ENCODE measurements at regions not wholly inside any gene's neighbourhood (a gene's known extent, or its start where the extent isn't known, plus 50 kb on each side); places are given as distances from the start of the nearest gene placed in this dataset.
"Not testable (repeated sequence)": the region's sequence is repeated elsewhere in the genome, so short reads cannot be mapped to it uniquely, and the experiment has no call there.

DNA sequence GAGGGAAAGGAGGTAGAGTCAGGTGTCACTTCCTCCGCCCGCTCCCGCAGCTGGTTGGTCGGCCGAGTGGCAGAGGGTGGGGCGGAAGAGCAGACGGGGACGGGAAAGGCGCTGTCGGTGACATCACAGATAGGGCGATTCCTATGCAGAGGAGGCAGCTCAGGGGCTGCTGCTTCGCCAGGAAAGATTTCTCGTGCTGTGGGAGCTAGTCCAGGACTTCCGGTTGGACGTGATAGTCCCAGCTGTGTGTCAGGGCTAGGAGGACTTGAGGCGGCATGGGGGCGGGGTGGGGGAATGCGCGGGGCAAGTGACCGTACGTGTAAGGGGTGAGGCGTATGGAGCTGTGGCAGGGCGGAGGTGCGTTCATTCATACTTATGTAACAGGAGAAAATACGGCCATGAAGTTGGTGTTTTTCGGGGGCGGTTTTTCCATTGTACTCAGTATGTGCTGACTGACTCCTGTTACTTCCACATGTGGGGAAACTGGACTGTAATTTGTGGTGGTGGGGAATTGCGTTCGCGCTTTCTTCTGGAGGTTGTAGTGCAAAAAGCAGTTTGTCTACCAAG lies 60.1 kb upstream of the NBPF8 start:
- FAIRE-seq; CTCF ChIA-PET (ENCODE audit: low intra/inter-chr PET ratio); H4K20me1 ChIP-seq (replicated peaks; ENCODE audit: control insufficient read depth, insufficient read depth, low read length); in situ Hi-C loops (cut with MboI); H3K9me1 ChIP-seq (ENCODE audit: control insufficient read depth, insufficient read depth, low read length); H3K79me2 ChIP-seq (ENCODE audit: control insufficient read depth, insufficient read depth, low read length); H3K9me3 ChIP-seq (replicated peaks; ENCODE audit: control insufficient read depth, insufficient read depth, low read depth, low read length); H3K36me3 ChIP-seq (ENCODE audit: control insufficient read depth, insufficient read depth, low read length); POLR2A ChIA-PET; intact Hi-C loops (cut with micrococcal nuclease); H3K27me3 ChIP-seq (ENCODE audit: control insufficient read depth in 2 of 2, insufficient read depth in 2 of 2, low read length in 2 of 2); H3K4me1 ChIP-seq (replicated peaks in 1 of 2; ENCODE audit: control insufficient read depth in 2 of 2, insufficient read depth in 2 of 2, low read length in 2 of 2): not testable (repeated sequence)
- DNase-seq (ENCODE audit: extremely low read depth in 1 of 4, low spot score in 3 of 4) (peak in 2 of 4 experiments; percentile 15 to 84), ATAC-seq (peak; percentile 96)
- WGBS (ENCODE audit: insufficient coverage, low coverage, missing lambda C conversion rate) = 19% methylated on average over 8 of the region's 30 CpGs
- BruUV-seq (replicated peaks) = TSS peak; percentile 100
- H2AFZ ChIP-seq (ENCODE audit: low read depth, low read length) = peak overlapping the region; percentile 74
- H3K27ac ChIP-seq (ENCODE audit: extremely low read depth, low read depth, low read length) = peak overlapping the region; percentile 92
- peak overlapping the region; percentile 28 for H3K4me3 ChIP-seq
- H3K4me2 ChIP-seq (ENCODE audit: insufficient read depth, low read length) = peak overlapping the region; percentile 46; the same call in 1 of the 2 replicates
- H3K9ac ChIP-seq (ENCODE audit: insufficient read depth in 1 of 2, low read depth in 2 of 2, low read length in 2 of 2) = peak overlapping the region; percentile 57 to 85; a peak in 3 of 4 replicates
- TF ChIP-seq, protein P1, sequence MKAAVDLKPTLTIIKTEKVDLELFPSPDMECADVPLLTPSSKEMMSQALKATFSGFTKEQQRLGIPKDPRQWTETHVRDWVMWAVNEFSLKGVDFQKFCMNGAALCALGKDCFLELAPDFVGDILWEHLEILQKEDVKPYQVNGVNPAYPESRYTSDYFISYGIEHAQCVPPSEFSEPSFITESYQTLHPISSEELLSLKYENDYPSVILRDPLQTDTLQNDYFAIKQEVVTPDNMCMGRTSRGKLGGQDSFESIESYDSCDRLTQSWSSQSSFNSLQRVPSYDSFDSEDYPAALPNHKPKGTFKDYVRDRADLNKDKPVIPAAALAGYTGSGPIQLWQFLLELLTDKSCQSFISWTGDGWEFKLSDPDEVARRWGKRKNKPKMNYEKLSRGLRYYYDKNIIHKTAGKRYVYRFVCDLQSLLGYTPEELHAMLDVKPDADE (conservative IDR thresholded peaks at IDR 0.05; ENCODE audit: control insufficient read depth, low read depth, low read length) = peak; percentile 65; the same call in 1 of the 2 replicates
- TF ChIP-seq ZNF23 (CRISPR knock-in tag; IDR thresholded peaks at IDR 0.05) (peak; percentile 60; the same call in 1 of the 2 replicates), NFIC (IDR thresholded peaks at IDR 0.05) (peak; percentile 67), PHB (CRISPR knock-in tag; IDR thresholded peaks at IDR 0.05) (0 out of 2 replicates have a peak, but pooled peaks have one; percentile 57), CHCHD3 (CRISPR knock-in tag; IDR thresholded peaks at IDR 0.05) (peak; percentile 97), RNF2 (IDR thresholded peaks at IDR 0.05) (peak; percentile 94), EP300 (IDR thresholded peaks at IDR 0.05; ENCODE audit: low read length) (0 out of 2 replicates have a peak, but pooled peaks have one; percentile 4), ZBTB17 (CRISPR knock-in tag; IDR thresholded peaks at IDR 0.05) (peak; percentile 83), KDM5B (IDR thresholded peaks at IDR 0.05; ENCODE audit: insufficient replicate concordance, low read depth, low read length) (peak; percentile 82), SMAD1 (IDR thresholded peaks at IDR 0.05; ENCODE audit: low read depth, low read length, partially characterized antibody) (peak; percentile 93), ZSCAN32 (CRISPR knock-in tag; IDR thresholded peaks at IDR 0.05) (peak; percentile 84), SRF (CRISPR knock-in tag; IDR thresholded peaks at IDR 0.05) (peak in 1 of 2 experiments; percentile 60; a peak in 1 of 4 replicates), MBD2 (IDR thresholded peaks at IDR 0.05; ENCODE audit: borderline replicate concordance, low read depth) (peak; percentile 73), SMAD4 (CRISPR knock-in tag; conservative IDR thresholded peaks at IDR 0.05) (peak; percentile 53; the same call in 1 of the 2 replicates), ZNF24 (IDR thresholded peaks at IDR 0.05) (peak; percentile 54; the same call in 1 of the 2 replicates)
- TF ChIP-seq, protein P2, sequence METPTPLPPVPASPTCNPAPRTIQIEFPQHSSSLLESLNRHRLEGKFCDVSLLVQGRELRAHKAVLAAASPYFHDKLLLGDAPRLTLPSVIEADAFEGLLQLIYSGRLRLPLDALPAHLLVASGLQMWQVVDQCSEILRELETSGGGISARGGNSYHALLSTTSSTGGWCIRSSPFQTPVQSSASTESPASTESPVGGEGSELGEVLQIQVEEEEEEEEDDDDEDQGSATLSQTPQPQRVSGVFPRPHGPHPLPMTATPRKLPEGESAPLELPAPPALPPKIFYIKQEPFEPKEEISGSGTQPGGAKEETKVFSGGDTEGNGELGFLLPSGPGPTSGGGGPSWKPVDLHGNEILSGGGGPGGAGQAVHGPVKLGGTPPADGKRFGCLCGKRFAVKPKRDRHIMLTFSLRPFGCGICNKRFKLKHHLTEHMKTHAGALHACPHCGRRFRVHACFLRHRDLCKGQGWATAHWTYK (CRISPR knock-in tag; IDR thresholded peaks at IDR 0.05) = peak; percentile 89; the same call in 1 of the 2 replicates
- TF ChIP-seq, protein P3, sequence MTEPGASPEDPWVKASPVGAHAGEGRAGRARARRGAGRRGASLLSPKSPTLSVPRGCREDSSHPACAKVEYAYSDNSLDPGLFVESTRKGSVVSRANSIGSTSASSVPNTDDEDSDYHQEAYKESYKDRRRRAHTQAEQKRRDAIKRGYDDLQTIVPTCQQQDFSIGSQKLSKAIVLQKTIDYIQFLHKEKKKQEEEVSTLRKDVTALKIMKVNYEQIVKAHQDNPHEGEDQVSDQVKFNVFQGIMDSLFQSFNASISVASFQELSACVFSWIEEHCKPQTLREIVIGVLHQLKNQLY (CRISPR knock-in tag; conservative IDR thresholded peaks at IDR 0.05) = peak in 1 of 2 experiments; percentile 94; a peak in 2 of 4 replicates
- TF ChIP-seq, protein P4, sequence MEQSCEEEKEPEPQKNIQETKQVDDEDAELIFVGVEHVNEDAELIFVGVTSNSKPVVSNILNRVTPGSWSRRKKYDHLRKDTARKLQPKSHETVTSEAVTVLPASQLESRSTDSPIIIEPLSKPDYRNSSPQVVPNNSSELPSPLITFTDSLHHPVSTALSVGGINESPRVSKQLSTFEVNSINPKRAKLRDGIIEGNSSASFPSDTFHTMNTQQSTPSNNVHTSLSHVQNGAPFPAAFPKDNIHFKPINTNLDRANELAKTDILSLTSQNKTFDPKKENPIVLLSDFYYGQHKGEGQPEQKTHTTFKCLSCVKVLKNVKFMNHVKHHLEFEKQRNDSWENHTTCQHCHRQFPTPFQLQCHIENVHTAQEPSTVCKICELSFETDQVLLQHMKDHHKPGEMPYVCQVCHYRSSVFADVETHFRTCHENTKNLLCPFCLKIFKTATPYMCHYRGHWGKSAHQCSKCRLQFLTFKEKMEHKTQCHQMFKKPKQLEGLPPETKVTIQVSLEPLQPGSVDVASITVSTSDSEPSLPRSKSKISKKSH (CRISPR knock-in tag; IDR thresholded peaks at IDR 0.05) = 0 out of 2 replicates have a peak, but pooled peaks have one; percentile 30

Data from K562 (cell line).